Activated CD4-positive, alpha-beta T cell treated with anti-CD3 and anti-CD28 coated beads, Interleukin-2, amount 50 U/mL, for 4 hours (primary cell): ENCODE measurements at regions not wholly inside any gene's neighbourhood (a gene's known extent, or its start where the extent isn't known, plus 50 kb on each side); places are given as distances from the start of the nearest gene placed in this dataset.
"Not testable (repeated sequence)": the region's sequence is repeated elsewhere in the genome, so short reads cannot be mapped to it uniquely, and the experiment has no call there.

ENCODE experiments used
- DNase-seq, 2 experiments: peaks; one replicate each; pipeline ENCODE4 v3.0.0-alpha.2; 2020

GRCh38 chr11:112661146-112661545 is 300.1 kb upstream of the NCAM1 start:
- no peak for DNase-seq

GRCh38 chr11:112661571-112661970 is 299.6 kb upstream of the NCAM1 start:
- DNase-seq, result no peak

- DNase-seq, result no peak
Measured at GRCh38 chr11:112662554-112662953, 298.7 kb upstream of the NCAM1 start.

- DNase-seq, result no peak
Measured at GRCh38 chr11:112663947-112664634, 297.1 kb upstream of the NCAM1 start.

- no peak for DNase-seq
Measured at GRCh38 chr11:112665291-112665690, 295.9 kb upstream of the NCAM1 start.

GRCh38 chr11:112666253-112666652 is 295.0 kb upstream of the NCAM1 start:
- no peak for DNase-seq

GRCh38 chr11:112670806-112671570 is 290.2 kb upstream of the NCAM1 start:
- no peak for DNase-seq

- not testable (repeated sequence) for DNase-seq
Measured at GRCh38 chr11:112673401-112673800, 287.8 kb upstream of the NCAM1 start.

GRCh38 chr11:112685111-112685510 is 276.1 kb upstream of the NCAM1 start:
- no peak for DNase-seq

GRCh38 chr11:112689851-112690250 is 271.4 kb upstream of the NCAM1 start:
- no peak for DNase-seq

- no peak for DNase-seq
Measured at GRCh38 chr11:112693781-112694180, 267.4 kb upstream of the NCAM1 start.

GRCh38 chr11:112694245-112694644 is 267.0 kb upstream of the NCAM1 start:
- DNase-seq, result no peak

- no peak for DNase-seq
Measured at GRCh38 chr11:112694813-112695212, 266.4 kb upstream of the NCAM1 start.

- no peak for DNase-seq
Measured at GRCh38 chr11:112697391-112698178, 263.6 kb upstream of the NCAM1 start.

GRCh38 chr11:112705148-112705547 is 256.1 kb upstream of the NCAM1 start:
- DNase-seq, result no peak

GRCh38 chr11:112706863-112707262 is 254.4 kb upstream of the NCAM1 start:
- DNase-seq, result no peak

- DNase-seq, result not testable (repeated sequence)
Measured at GRCh38 chr11:112714340-112714739, 246.9 kb upstream of the NCAM1 start.

- no peak for DNase-seq
Measured at GRCh38 chr11:112715056-112715455, 246.2 kb upstream of the NCAM1 start.

GRCh38 chr11:112718483-112718882 is 242.7 kb upstream of the NCAM1 start:
- DNase-seq, result no peak

GRCh38 chr11:112719736-112720525 is 241.3 kb upstream of the NCAM1 start:
- DNase-seq, result no peak

GRCh38 chr11:112722148-112722547 is 239.1 kb upstream of the NCAM1 start:
- no peak for DNase-seq

- no peak for DNase-seq
Measured at GRCh38 chr11:112722876-112723275, 238.3 kb upstream of the NCAM1 start.
